Motor neuron (in vitro differentiated cells): ENCODE measurements at regions not wholly inside any gene's neighbourhood (a gene's known extent, or its start where the extent isn't known, plus 50 kb on each side); places are given as distances from the start of the nearest gene placed in this dataset.

Experiments
- ATAC-seq, 8 experiments: fragments of 200-7000 bp; cut with Tn5 transposase; replicated peaks in 6 of 8; 2 replicates each; pipeline ENCODE4 v1.8.0; 2021; ENCODE audit warnings: mild to moderate bottlenecking in 8 of 8, moderate library complexity in 8 of 8
- H3K27ac ChIP-seq, 2 donors: fragments of 250-450 bp; sonication (Bioruptor Pico); 2 replicates each; pipeline ENCODE4 v1.9.0; 2021; ENCODE audit warnings: antibody characterized with exemption in 2 of 2, mild to moderate bottlenecking in 2 of 2, moderate library complexity in 1 of 2
- H3K4me1 ChIP-seq, 2 donors: fragments of 250-450 bp; sonication (Bioruptor Pico); replicated peaks in 1 of 2; 2 replicates each; pipeline ENCODE4 v1.6.1; 2021; ENCODE audit warnings: antibody characterized with exemption in 2 of 2, mild to moderate bottlenecking in 2 of 2, moderate library complexity in 1 of 2
- H3K4me3 ChIP-seq, 5 donors: fragments of 250-450 bp; sonication (Bioruptor Pico); 2 replicates each; pipeline ENCODE4 v1.9.0; 2021; ENCODE audit warnings: antibody characterized with exemption in 5 of 5, mild to moderate bottlenecking in 5 of 5, moderate library complexity in 4 of 5
- WGBS, 10 experiments: fragments of 450-650 bp; shearing (Covaris generic); methylation state at CpG; one replicate each; pipeline ENCODE4 v1.0.0; 2022; 5-methylcytosine and 5-hydroxymethylcytosine counted together
- in situ Hi-C, 9 experiments: fragments of 400-800 bp; cut with MboI; loops; one replicate each; pipeline ENCODE4 v1.15.0; 2021; ENCODE audit warnings: low sequenced_read_pairs in 9 of 9, low pct_unique_long_range_greater_than_20kb in 2 of 9; ENCODE audit not compliant: unreplicated experiment in 9 of 9

DNA sequence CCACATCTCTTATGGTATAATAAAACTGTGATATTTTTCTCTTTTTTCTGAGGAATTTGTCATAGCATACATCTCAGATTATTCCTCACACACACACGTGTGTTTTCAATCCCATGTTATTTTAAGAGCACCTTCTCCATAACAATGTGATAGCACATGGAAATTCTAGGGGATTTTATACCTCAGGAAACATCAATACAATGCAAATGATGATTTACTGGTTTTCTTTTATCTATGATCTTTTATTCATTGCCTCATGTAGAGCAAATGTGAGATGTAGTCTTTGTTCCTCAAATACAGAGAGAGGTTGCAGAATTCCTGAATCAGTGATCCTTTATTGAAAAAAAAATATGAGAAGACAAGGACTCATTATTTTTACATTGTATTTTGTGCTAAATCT, 128.3 kb upstream of the ROBO1 start:
- Histone ChIP-seq H3K4me3 (no peak overlapping the region), H3K27ac (no peak overlapping the region), H3K4me1 (peaks cover 0 to 4% of the 10 kb centered on the region in 2 donors)
- in situ Hi-C loops: no loop called here
- WGBS, 10 experiments: 0 to 46% (median 0%) methylated on average over 1 of the region's 1 CpG; no CpG with 5 or more reads in 3 of the 10 experiments
- no peak for ATAC-seq

DNA sequence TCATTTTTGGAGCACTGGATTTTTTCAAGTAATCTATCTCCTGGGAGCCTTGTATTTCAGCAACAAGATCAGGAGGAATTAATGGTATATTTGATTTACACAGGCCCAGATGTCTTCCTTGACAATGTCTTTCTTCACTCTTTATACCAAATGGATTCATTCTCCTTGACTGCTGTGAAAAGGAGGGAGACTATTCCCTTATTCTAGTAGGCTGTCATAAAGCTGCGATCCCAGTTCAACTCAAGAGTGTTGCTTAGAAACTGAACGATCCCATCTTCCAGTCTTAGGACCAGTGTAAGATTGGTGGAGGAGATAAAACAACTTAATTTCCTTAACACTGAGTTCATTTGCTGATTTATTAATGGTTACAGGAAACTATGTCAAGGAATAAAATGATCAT, 119.4 kb upstream of the ROBO1 start:
- Histone ChIP-seq H3K4me1 (no peaks in the 10 kb centered on the region), H3K4me3 (no peak overlapping the region), H3K27ac (no peak overlapping the region)
- in situ Hi-C loops: no loop called here
- ATAC-seq: peak in 1 of 8 experiments; percentile 54
- 0 to 89% (median 72%) methylated on average over 1 to 2 of the region's 2 CpGs; no CpG with 5 or more reads in 2 of the 10 experiments for WGBS, 10 experiments

DNA sequence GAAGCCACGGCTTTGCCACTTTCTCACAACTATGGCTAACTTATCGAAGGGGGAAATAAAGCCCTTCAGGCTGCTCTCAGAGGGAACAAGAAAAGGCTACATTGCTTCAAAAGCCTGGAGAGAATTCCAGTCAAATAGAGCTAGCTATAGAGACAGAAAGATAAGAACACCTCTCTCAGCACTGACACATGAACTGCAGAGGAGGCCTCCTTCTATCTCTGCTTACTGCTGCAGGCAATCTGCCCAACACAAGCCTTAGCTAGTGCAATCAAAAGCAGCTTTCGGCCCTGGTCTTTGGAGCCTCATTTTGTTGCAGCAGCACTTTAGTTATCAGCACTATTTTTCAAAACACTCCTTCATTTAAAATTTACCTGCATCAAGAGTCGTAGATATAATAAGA, 118.4 kb upstream of the ROBO1 start:
- H3K4me3 ChIP-seq: no peak overlapping the region
- no peaks in the 10 kb centered on the region for H3K4me1 ChIP-seq
- peak in 1 of 8 experiments; percentile 32 for ATAC-seq
- no peak overlapping the region for H3K27ac ChIP-seq
- 0 to 100% (median 72%) methylated on average over 1 to 4 of the region's 4 CpGs for WGBS, 10 experiments
- in situ Hi-C loops: no loop called here

GRCh38 chr3:79885407-79885806, 117.6 kb upstream of the ROBO1 start:
- Histone ChIP-seq H3K4me3 (no peak overlapping the region), H3K4me1 (no peaks in the 10 kb centered on the region), H3K27ac (no peak overlapping the region)
- WGBS, 10 experiments: 0 to 100% (median 81%) methylated on average over 1 to 4 of the region's 4 CpGs
- no peak for ATAC-seq
- in situ Hi-C loops: no loop called here

GRCh38 chr3:79884354-79884753, 116.6 kb upstream of the ROBO1 start:
- WGBS, 10 experiments: 0 to 100% (median 58%) methylated on average over 1 to 3 of the region's 3 CpGs; no CpG with 5 or more reads in 2 of the 10 experiments
- H3K4me3 ChIP-seq: no peak overlapping the region
- H3K4me1 ChIP-seq: no peaks in the 10 kb centered on the region
- peak in 2 of 8 experiments; percentile 32 to 96 for ATAC-seq
- in situ Hi-C loops: no loop called here
- no peak overlapping the region for H3K27ac ChIP-seq

- no peak overlapping the region for H3K27ac ChIP-seq
- H3K4me3 ChIP-seq: no peak overlapping the region
- no peak for ATAC-seq
- WGBS, 10 experiments: 0 to 100% (median 80%) methylated on average over 1 of the region's 1 CpG; no CpG with 5 or more reads in 3 of the 10 experiments
- in situ Hi-C loops: no loop called here
- no peaks in the 10 kb centered on the region for H3K4me1 ChIP-seq
These were observed 113.6 kb upstream of the ROBO1 start for GRCh38 chr3:79881431-79881830.

DNA sequence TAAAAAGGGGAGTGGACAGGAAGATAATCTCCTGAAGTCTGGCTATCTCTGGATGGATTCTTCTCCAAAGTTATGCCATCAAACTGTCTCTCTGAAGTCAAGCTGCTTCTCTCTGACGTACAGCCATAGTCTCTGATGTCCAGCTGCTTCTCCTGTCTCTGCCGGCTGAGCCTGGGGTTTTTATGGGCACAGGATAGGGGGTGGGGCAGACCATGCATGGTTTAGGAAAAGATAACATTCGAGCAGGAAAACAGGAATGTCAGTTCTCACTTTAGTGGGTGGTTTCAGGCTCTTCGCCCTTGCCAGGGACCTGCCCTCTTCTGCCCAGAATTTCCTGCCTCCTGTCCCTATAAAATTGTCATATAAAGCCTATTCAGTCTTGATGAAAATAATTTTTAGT, 110.9 kb upstream of the ROBO1 start:
- no peak overlapping the region for H3K27ac ChIP-seq
- 0 to 95% (median 82%) methylated on average over 1 to 3 of the region's 4 CpGs; no CpG with 5 or more reads in 2 of the 10 experiments for WGBS, 10 experiments
- in situ Hi-C loops: no loop called here
- H3K4me1 ChIP-seq: no peaks in the 10 kb centered on the region
- H3K4me3 ChIP-seq: no peak overlapping the region
- no peak for ATAC-seq

GRCh38 chr3:79874646-79875045, 106.8 kb upstream of the ROBO1 start:
- WGBS, 10 experiments: 8 to 91% (median 78%) methylated on average over 1 to 4 of the region's 4 CpGs; no CpG with 5 or more reads in 1 of the 10 experiments
- in situ Hi-C loops: no loop called here
- Histone ChIP-seq H3K4me1 (no peaks in the 10 kb centered on the region), H3K4me3 (no peak overlapping the region), H3K27ac (no peak overlapping the region)
- no peak for ATAC-seq

DNA sequence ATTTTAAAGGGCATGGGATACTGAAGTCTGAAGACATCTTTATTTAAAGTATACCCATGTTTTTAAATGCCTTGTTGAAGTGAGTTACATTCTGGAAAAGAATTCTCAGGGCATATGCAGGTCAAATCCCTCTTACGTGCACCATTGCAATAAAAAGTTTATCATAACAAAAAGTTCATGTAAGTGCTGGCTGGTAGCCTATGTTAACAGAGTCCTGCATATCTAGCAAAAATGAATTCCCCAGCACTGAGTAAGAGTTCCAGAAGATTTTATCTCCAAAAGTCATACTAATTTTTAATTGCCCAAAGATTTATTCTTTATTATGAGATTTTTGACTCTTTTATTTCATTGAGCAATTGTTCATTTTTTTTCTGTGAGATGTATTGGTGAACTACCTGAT, 104.7 kb upstream of the ROBO1 start:
- Histone ChIP-seq H3K27ac (no peak overlapping the region), H3K4me3 (no peak overlapping the region), H3K4me1 (no peaks in the 10 kb centered on the region)
- in situ Hi-C loops: no loop called here
- WGBS, 10 experiments: 0 to 83% (median 19%) methylated on average over 1 of the region's 1 CpG; no CpG with 5 or more reads in 2 of the 10 experiments
- ATAC-seq: peak in 3 of 8 experiments; percentile 33 to 96 (median 64)

GRCh38 chr3:79871656-79872055, 103.9 kb upstream of the ROBO1 start:
- WGBS, 10 experiments: 0 to 100% (median 75%) methylated on average over 1 of the region's 1 CpG; no CpG with 5 or more reads in 3 of the 10 experiments
- Histone ChIP-seq H3K27ac (no peak overlapping the region), H3K4me3 (no peak overlapping the region), H3K4me1 (no peaks in the 10 kb centered on the region)
- ATAC-seq: peak in 1 of 8 experiments; percentile 28
- in situ Hi-C loops: no loop called here

- peak in 1 of 8 experiments; percentile 23 for ATAC-seq
- H3K4me3 ChIP-seq: no peak overlapping the region
- in situ Hi-C loops: no loop called here
- no peak overlapping the region for H3K27ac ChIP-seq
- H3K4me1 ChIP-seq: no peaks in the 10 kb centered on the region
These were observed 102.5 kb upstream of the ROBO1 start for GRCh38 chr3:79870313-79870620.

DNA sequence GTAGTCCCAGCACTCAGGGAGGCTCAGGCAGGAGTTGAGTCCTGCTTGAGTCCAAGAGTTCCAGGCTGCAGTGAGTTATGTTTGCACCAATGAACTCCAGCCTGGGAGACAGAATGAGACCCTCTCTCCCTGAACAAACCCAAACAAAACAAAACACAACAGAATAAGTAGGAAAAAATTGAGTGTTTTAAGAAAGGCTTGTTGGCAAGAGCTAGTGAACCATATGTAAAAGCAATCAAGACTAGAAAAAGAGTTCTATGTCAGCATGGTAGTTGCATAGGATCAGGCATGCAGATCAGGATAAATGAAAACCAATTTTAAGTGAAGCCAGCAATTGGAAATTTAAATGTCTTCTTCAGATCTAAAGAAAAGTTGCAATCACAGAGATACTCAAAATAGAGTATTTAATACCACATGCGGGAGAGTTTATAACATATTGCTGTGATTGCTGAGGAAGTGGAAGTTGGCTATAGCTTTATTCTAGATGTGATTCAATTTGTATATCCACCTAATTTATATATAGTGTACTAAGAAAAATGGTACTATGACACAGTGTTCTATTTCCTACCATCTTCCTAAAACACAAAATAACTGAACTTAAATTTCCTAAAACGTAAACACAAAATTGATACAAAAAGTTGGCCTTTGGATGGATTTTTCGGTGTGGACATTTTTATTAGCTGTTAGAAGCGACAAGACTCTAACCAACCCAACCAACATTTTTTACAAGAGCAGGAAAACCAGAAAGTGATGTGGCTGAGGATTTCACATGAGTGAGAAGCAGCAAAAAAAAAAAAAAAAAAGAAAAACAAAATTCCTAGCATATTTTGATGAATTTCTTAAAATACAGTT, 101.9 kb upstream of the ROBO1 start:
- Histone ChIP-seq H3K4me3 (no peak overlapping the region), H3K27ac (no peak overlapping the region), H3K4me1 (no peaks in the 10 kb centered on the region)
- no peak for ATAC-seq
- in situ Hi-C loops: no loop called here
- 8 to 100% (median 88%) methylated on average over 1 to 4 of the region's 4 CpGs for WGBS, 10 experiments

DNA sequence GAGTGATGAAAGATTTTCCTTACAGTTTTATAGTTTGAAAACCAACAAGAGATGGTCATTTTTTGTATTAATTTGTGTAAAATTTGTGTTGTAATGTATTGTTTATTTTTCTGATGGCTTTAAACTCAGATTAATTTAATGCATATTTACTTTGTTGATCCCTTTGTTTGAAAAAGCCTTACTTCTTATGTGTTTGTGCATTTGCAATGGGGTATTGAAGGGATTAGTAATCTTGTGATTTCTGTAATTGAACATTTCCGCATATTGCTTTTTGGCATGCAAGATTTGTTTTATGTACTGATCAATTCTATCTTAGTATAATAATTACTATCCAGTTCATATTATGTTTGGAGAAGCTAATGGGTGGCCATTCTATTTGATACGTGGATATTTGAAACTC, 98.4 kb upstream of the ROBO1 start:
- 4 to 100% (median 91%) methylated on average over 1 to 2 of the region's 2 CpGs; no CpG with 5 or more reads in 2 of the 10 experiments for WGBS, 10 experiments

GRCh38 chr3:79864077-79864476, 96.3 kb upstream of the ROBO1 start:
- ATAC-seq: no peak
- Histone ChIP-seq H3K4me1 (no peaks in the 10 kb centered on the region), H3K27ac (no peak overlapping the region), H3K4me3 (no peak overlapping the region)
- in situ Hi-C loops: no loop called here

More for the DNA sequence above, 98.4 kb upstream of the ROBO1 start:
- in situ Hi-C loops: no loop called here
- Histone ChIP-seq H3K4me3 (no peak overlapping the region), H3K4me1 (no peaks in the 10 kb centered on the region), H3K27ac (no peak overlapping the region)
- ATAC-seq: no peak
